ENCODE measurements at regions not wholly inside any gene's neighbourhood (a gene's known extent, or its start where the extent isn't known, plus 50 kb on each side); places are given as distances from the start of the nearest gene placed in this dataset.

- Histone ChIP-seq H3K27me3 (ENCODE audit: control insufficient read depth, insufficient read depth, low read length) (no peaks in the 10 kb centered on the region), H3K27ac (peak overlapping the region; percentile 51), H3K4me1 (peaks cover 12% of the 10 kb centered on the region), H2AFZ (no peak overlapping the region), H3K79me2 (no peaks in the 10 kb centered on the region), H3K9me3 (ENCODE audit: control insufficient read depth, low read length) (no peaks in the 10 kb centered on the region), H3K36me3 (ENCODE audit: control insufficient read depth, insufficient read depth, low read length) (no peaks in the 10 kb centered on the region), H3K9ac (no peak overlapping the region), H3K4me3 (ENCODE audit: low read depth, low read length) (no peak overlapping the region), H3K4me2 (ENCODE audit: low read length) (no peak overlapping the region)
- TF ChIP-seq, protein P1, sequence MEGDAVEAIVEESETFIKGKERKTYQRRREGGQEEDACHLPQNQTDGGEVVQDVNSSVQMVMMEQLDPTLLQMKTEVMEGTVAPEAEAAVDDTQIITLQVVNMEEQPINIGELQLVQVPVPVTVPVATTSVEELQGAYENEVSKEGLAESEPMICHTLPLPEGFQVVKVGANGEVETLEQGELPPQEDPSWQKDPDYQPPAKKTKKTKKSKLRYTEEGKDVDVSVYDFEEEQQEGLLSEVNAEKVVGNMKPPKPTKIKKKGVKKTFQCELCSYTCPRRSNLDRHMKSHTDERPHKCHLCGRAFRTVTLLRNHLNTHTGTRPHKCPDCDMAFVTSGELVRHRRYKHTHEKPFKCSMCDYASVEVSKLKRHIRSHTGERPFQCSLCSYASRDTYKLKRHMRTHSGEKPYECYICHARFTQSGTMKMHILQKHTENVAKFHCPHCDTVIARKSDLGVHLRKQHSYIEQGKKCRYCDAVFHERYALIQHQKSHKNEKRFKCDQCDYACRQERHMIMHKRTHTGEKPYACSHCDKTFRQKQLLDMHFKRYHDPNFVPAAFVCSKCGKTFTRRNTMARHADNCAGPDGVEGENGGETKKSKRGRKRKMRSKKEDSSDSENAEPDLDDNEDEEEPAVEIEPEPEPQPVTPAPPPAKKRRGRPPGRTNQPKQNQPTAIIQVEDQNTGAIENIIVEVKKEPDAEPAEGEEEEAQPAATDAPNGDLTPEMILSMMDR (IDR thresholded peaks at IDR 0.05) = no peak
Measured at GRCh38 chr9:1198085-1198484, 147.9 kb downstream of the DMRT2 start.

- Histone ChIP-seq H3K4me1 (peaks cover 12% of the 10 kb centered on the region), H3K9ac (no peak overlapping the region), H2AFZ (no peak overlapping the region), H3K4me2 (ENCODE audit: low read length) (no peak overlapping the region), H3K9me3 (ENCODE audit: control insufficient read depth, low read length) (no peaks in the 10 kb centered on the region), H3K27me3 (ENCODE audit: control insufficient read depth, insufficient read depth, low read length) (no peaks in the 10 kb centered on the region), H3K36me3 (ENCODE audit: control insufficient read depth, insufficient read depth, low read length) (no peaks in the 10 kb centered on the region), H3K79me2 (no peaks in the 10 kb centered on the region), H3K27ac (peak overlapping the region; percentile 51), H3K4me3 (ENCODE audit: low read depth, low read length) (no peak overlapping the region)
- TF ChIP-seq, protein P1 (IDR thresholded peaks at IDR 0.05) = no peak
Measured at GRCh38 chr9:1200847-1201251, 150.7 kb downstream of the DMRT2 start.

DNA sequence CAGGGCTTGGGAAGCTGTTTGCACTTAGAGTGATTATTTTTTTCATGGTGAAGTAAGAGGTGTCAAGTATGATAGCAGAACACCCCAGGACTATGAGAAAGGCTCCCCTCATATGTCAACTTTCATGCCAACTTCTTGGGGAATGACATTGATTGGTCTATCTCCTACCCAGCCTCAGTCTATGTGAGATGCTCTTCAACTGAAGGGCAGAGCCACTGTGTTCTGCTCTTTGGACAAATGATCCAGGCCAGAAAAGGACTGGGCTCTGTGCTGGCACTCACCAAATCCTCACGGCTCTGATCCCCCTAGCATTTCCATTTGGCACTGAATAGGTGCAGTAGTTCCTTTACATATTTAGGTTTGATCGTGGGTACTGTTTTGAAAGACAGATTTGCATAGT, 151.1 kb downstream of the DMRT2 start:
- Histone ChIP-seq H3K27ac (peak overlapping the region; percentile 51), H3K9me3 (ENCODE audit: control insufficient read depth, low read length) (no peaks in the 10 kb centered on the region), H3K4me2 (ENCODE audit: low read length) (no peak overlapping the region), H3K4me1 (peaks cover 12% of the 10 kb centered on the region), H3K9ac (no peak overlapping the region), H3K79me2 (no peaks in the 10 kb centered on the region), H3K4me3 (ENCODE audit: low read depth, low read length) (no peak overlapping the region), H3K27me3 (ENCODE audit: control insufficient read depth, insufficient read depth, low read length) (no peaks in the 10 kb centered on the region), H3K36me3 (ENCODE audit: control insufficient read depth, insufficient read depth, low read length) (no peaks in the 10 kb centered on the region), H2AFZ (no peak overlapping the region)
- TF ChIP-seq, protein P1 (IDR thresholded peaks at IDR 0.05) = no peak

- Histone ChIP-seq H3K27me3 (ENCODE audit: control insufficient read depth, insufficient read depth, low read length) (no peaks in the 10 kb centered on the region), H2AFZ (no peak overlapping the region), H3K9me3 (ENCODE audit: control insufficient read depth, low read length) (no peaks in the 10 kb centered on the region), H3K4me3 (ENCODE audit: low read depth, low read length) (no peak overlapping the region), H3K79me2 (no peaks in the 10 kb centered on the region), H3K36me3 (ENCODE audit: control insufficient read depth, insufficient read depth, low read length) (no peaks in the 10 kb centered on the region), H3K4me1 (peaks cover 12% of the 10 kb centered on the region), H3K9ac (no peak overlapping the region), H3K4me2 (ENCODE audit: low read length) (no peak overlapping the region), H3K27ac (no peak overlapping the region)
- TF ChIP-seq, protein P1 (IDR thresholded peaks at IDR 0.05) = no peak
Measured at GRCh38 chr9:1201901-1202300, 151.7 kb downstream of the DMRT2 start.

DNA sequence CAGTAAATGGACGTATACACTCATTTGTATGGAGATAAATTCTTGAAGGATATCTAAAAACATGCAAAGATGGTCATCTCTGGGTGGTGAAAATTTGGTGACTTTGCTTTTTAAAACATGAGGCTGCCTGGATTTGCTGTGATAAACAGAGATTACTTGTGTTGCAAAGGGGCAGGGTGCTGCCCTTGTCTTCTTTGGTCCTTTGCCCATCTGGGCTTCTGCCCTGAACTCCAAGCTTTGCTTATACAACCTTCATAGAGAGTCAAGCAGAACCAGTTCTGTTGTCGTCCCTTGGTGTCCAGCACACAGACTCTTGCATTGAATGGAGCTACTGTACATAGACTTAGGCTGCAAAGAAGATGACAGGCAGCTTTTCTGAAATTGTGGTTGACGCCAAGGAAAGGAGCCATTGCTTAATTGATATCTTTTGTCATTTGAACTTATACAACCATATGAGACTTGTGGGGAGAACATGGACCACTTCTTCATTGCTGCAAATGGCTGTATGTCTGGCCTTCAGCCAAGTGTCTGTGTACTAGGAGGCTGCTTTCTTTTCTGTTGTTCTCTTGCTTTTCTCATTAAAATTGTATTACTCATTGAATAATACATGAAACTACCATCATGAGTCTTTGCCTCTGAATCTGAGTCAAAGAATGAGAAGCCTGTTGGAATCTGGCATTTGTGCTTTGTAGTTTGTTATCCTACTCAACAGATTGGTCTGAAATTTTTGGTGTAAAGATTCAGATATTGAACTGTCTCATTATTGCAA, 152.5 kb downstream of the DMRT2 start:
- Histone ChIP-seq H3K36me3 (ENCODE audit: control insufficient read depth, insufficient read depth, low read length) (no peaks in the 10 kb centered on the region), H3K79me2 (no peaks in the 10 kb centered on the region), H3K27ac (no peak overlapping the region), H3K4me1 (peaks cover 10% of the 10 kb centered on the region), H3K9me3 (ENCODE audit: control insufficient read depth, low read length) (no peaks in the 10 kb centered on the region), H3K4me2 (ENCODE audit: low read length) (no peak overlapping the region), H3K9ac (no peak overlapping the region), H2AFZ (no peak overlapping the region), H3K4me3 (ENCODE audit: low read depth, low read length) (no peak overlapping the region), H3K27me3 (ENCODE audit: control insufficient read depth, insufficient read depth, low read length) (no peaks in the 10 kb centered on the region)
- TF ChIP-seq, protein P1 (IDR thresholded peaks at IDR 0.05) = no peak

All from parathyroid adenoma (tissue), 2 donors.